ENCODE measurements at regions not wholly inside any gene's neighbourhood (a gene's known extent, or its start where the extent isn't known, plus 50 kb on each side); places are given as distances from the start of the nearest gene placed in this dataset.
A peak's percentile ranks its signal among the peaks of the same experiment; 100 is the strongest.
"Not testable (repeated sequence)": the region's sequence is repeated elsewhere in the genome, so short reads cannot be mapped to it uniquely, and the experiment has no call there.

DNA sequence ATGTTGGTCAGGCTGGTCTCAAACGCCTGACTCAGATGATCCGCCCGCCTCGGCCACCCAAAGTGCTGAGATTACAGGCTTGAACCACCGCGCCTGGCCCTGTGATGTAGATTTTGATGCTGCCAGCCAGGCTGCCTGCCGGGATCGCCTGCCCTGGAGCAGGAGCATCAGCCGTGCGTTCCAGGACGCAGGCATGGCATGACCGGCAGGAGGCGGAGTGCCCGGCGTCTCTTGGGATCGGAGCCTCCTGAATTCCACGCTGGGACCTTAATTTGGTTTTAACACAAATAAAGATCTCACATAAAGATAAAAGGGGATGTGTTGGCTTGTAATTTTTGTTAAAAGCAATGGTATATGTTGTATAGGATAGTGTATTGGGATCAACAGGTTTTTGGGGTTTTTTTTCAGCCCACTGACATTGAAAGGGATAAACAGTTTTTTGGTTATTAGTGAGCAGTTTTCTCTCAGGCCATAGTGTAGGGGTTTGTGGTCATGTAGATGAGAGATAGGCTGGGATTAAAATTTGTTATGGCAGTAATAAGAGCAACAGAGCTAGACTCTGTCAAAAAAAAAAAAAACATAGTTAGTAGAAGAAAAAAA, 1406.4 kb downstream of the UQCRFS1 start:
- in situ Hi-C loops (cut with HindIII; ENCODE audit: low sequenced_read_pairs): no loop called here
- TF ChIP-seq, protein P1, sequence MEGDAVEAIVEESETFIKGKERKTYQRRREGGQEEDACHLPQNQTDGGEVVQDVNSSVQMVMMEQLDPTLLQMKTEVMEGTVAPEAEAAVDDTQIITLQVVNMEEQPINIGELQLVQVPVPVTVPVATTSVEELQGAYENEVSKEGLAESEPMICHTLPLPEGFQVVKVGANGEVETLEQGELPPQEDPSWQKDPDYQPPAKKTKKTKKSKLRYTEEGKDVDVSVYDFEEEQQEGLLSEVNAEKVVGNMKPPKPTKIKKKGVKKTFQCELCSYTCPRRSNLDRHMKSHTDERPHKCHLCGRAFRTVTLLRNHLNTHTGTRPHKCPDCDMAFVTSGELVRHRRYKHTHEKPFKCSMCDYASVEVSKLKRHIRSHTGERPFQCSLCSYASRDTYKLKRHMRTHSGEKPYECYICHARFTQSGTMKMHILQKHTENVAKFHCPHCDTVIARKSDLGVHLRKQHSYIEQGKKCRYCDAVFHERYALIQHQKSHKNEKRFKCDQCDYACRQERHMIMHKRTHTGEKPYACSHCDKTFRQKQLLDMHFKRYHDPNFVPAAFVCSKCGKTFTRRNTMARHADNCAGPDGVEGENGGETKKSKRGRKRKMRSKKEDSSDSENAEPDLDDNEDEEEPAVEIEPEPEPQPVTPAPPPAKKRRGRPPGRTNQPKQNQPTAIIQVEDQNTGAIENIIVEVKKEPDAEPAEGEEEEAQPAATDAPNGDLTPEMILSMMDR (IDR thresholded peaks at IDR 0.05; ENCODE audit: low read depth, low read length): no peak
- H3K4me3 ChIP-seq (ENCODE audit: low read depth, low read length): no peak overlapping the region
- DNase-seq (ENCODE audit: low read depth, low spot score): no peak

DNA sequence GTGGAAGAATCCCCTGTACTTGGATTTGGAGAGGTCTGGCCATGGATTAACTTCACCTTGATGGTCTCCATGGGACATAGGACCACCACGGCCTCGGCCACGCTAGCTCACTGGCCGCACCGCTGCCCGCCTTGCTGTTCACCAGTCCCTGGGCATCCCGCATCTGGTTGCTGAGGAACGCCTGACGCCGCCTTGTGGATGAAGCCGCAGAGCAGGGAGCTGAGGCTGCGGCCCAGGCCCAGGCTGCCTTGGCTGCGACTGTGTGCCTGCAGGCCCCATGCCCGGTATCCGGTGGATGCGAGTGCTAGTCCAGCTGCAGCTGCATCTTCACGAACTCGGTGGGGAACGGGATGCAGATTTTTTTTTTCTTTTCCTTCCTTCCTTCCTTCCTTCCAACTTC, 1407.1 kb downstream of the UQCRFS1 start:
- TF ChIP-seq, protein P1 (IDR thresholded peaks at IDR 0.05; ENCODE audit: low read depth, low read length): no peak
- H3K4me3 ChIP-seq (ENCODE audit: low read depth, low read length): no peak overlapping the region
- DNase-seq (ENCODE audit: low read depth, low spot score): no peak
- in situ Hi-C loops (cut with HindIII; ENCODE audit: low sequenced_read_pairs): no loop called here

DNA sequence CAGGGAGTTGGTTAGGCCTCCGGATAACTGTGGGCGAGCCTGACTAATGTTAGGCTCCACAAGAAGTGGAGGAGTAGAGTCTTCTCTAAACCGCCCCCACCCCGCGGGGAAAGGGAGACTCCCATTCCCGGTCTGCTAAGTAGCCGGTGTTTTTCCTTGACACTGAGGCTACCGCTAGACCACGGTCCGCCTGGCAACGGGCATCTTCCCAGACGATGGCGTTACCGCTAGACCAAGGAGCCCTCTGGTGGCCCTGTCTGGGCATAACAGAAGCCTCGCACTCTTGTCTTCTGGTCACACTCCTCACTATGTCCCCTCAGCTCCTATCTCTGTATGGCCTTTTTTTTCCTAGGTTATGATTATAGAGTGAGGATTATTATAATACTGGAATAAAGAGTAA, 1410.7 kb downstream of the UQCRFS1 start:
- TF ChIP-seq, protein P1 (IDR thresholded peaks at IDR 0.05; ENCODE audit: low read depth, low read length): peak; percentile 43
- DNase-seq (ENCODE audit: low read depth, low spot score); in situ Hi-C loops (cut with HindIII; ENCODE audit: low sequenced_read_pairs); H3K4me3 ChIP-seq (ENCODE audit: low read depth, low read length): not testable (repeated sequence)

DNA sequence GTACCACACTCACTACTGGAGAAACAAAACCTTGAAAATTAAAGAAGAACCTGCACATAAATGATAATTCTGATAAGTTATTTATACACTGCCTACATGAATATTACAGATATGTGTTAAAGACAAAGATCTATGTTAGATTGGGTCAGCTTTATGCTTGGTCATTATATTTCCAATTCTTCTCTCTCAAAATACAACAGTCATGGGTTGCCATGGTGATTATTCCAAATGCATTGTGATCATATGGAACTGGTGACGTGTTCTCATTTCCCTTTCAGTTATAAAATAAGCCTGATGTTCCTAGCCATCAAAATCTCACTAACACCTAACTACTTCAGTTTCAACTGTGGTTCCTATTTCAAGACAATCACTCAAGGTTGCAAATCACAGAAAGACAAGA, 1416.4 kb downstream of the UQCRFS1 start:
- TF ChIP-seq, protein P1 (IDR thresholded peaks at IDR 0.05; ENCODE audit: low read depth, low read length): no peak
- no peak overlapping the region for H3K4me3 ChIP-seq (ENCODE audit: low read depth, low read length)
- in situ Hi-C loops (cut with HindIII; ENCODE audit: low sequenced_read_pairs): no loop called here

DNA sequence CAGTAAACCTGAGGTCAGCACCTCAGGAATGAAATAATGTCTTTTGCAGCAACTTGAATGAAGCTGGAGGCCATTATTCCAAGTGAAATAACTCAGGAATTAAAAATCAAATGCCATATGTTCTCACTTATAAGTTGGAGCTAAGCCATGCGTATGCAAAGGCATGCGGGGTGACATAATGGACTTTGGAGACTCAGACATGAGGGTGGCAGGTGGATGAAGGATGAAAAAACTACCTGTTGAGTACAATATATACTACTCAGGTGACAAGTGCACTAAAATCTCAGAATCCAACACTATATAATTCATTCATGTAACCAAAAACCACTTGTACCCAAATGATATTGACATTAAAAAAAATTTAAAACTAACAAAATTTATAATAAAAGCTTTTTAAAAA, 1416.9 kb downstream of the UQCRFS1 start:
- TF ChIP-seq, protein P1 (IDR thresholded peaks at IDR 0.05; ENCODE audit: low read depth, low read length): no peak
- H3K4me3 ChIP-seq (ENCODE audit: low read depth, low read length): no peak overlapping the region
- no peak for DNase-seq (ENCODE audit: low read depth, low spot score)
- in situ Hi-C loops (cut with HindIII; ENCODE audit: low sequenced_read_pairs): no loop called here

More for the DNA sequence above, 1416.4 kb downstream of the UQCRFS1 start:
- no peak for DNase-seq (ENCODE audit: low read depth, low spot score)

DNA sequence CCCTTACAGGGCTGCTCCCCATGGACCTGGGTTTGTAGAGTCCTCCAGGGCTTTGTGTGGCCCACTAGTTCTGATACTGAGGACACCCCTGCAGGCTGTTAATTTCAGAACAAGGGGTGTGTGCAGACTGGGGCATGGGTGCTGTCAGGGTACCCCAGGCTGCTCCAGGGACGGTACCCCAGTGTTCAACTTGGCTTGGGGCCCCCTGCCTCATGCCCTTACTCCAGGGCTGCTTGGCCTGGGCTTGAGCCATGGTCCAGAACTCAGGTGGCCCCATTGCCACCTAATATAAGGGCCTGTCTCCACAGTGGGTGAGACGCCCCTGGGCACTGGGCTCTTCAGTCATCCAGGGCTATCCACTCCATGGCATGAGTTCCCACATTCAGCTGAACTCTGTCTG, 1417.6 kb downstream of the UQCRFS1 start:
- no peak for DNase-seq (ENCODE audit: low read depth, low spot score)
- in situ Hi-C loops (cut with HindIII; ENCODE audit: low sequenced_read_pairs): no loop called here
- TF ChIP-seq, protein P1 (IDR thresholded peaks at IDR 0.05; ENCODE audit: low read depth, low read length): no peak
- no peak overlapping the region for H3K4me3 ChIP-seq (ENCODE audit: low read depth, low read length)

All from astrocyte of the spinal cord (primary cell).